ENCODE measurements at regions not wholly inside any gene's neighbourhood (a gene's known extent, or its start where the extent isn't known, plus 50 kb on each side); places are given as distances from the start of the nearest gene placed in this dataset.
"Not testable (repeated sequence)": the region's sequence is repeated elsewhere in the genome, so short reads cannot be mapped to it uniquely, and the experiment has no call there.

GRCh38 chr2:11936761-11937160 is 190.3 kb downstream of the LPIN1 start:
- H3K27ac Mint-ChIP-seq: no peak overlapping the region
- H3K9me3 Mint-ChIP-seq: no peaks in the 10 kb centered on the region
- peaks cover 5% of the 10 kb centered on the region for H3K4me1 Mint-ChIP-seq (ENCODE audit: low read depth)
- H3K36me3 Mint-ChIP-seq (ENCODE audit: low read depth): no peaks in the 10 kb centered on the region
- no peaks in the 10 kb centered on the region for H3K27me3 Mint-ChIP-seq
- DNase-seq: no peak
- H3K4me3 Mint-ChIP-seq: no peak overlapping the region

GRCh38 chr2:11938196-11938595 is 191.8 kb downstream of the LPIN1 start:
- no peak overlapping the region for H3K27ac Mint-ChIP-seq

GRCh38 chr2:11939523-11939922 is 193.1 kb downstream of the LPIN1 start:
- H3K9me3 Mint-ChIP-seq: no peaks in the 10 kb centered on the region
- no peak for DNase-seq
- H3K36me3 Mint-ChIP-seq (ENCODE audit: low read depth): no peaks in the 10 kb centered on the region
- no peak overlapping the region for H3K4me3 Mint-ChIP-seq
- H3K4me1 Mint-ChIP-seq (ENCODE audit: low read depth): peaks cover 1% of the 10 kb centered on the region
- H3K27ac Mint-ChIP-seq: no peak overlapping the region
- H3K27me3 Mint-ChIP-seq: no peaks in the 10 kb centered on the region

More at GRCh38 chr2:11938196-11938595, 191.8 kb downstream of the LPIN1 start:
- no peaks in the 10 kb centered on the region for H3K27me3 Mint-ChIP-seq
- no peaks in the 10 kb centered on the region for H3K9me3 Mint-ChIP-seq
- no peak overlapping the region for H3K4me3 Mint-ChIP-seq
- no peaks in the 10 kb centered on the region for H3K36me3 Mint-ChIP-seq (ENCODE audit: low read depth)
- DNase-seq: no peak
- H3K4me1 Mint-ChIP-seq (ENCODE audit: low read depth): no peaks in the 10 kb centered on the region

GRCh38 chr2:11940121-11940743 is 193.8 kb downstream of the LPIN1 start:
- Mint-ChIP-seq H3K9me3 (no peaks in the 10 kb centered on the region), H3K4me1 (ENCODE audit: low read depth) (peaks cover 8% of the 10 kb centered on the region), H3K27ac (no peak overlapping the region), H3K36me3 (ENCODE audit: low read depth) (no peaks in the 10 kb centered on the region), H3K4me3 (no peak overlapping the region), H3K27me3 (no peaks in the 10 kb centered on the region)
- DNase-seq: no peak

GRCh38 chr2:11940799-11941198 is 194.4 kb downstream of the LPIN1 start:
- no peak for DNase-seq
- H3K4me1 Mint-ChIP-seq (ENCODE audit: low read depth): peaks cover 13% of the 10 kb centered on the region
- H3K27ac Mint-ChIP-seq: no peak overlapping the region
- H3K9me3 Mint-ChIP-seq: no peaks in the 10 kb centered on the region
- no peak overlapping the region for H3K4me3 Mint-ChIP-seq
- no peaks in the 10 kb centered on the region for H3K27me3 Mint-ChIP-seq
- H3K36me3 Mint-ChIP-seq (ENCODE audit: low read depth): no peaks in the 10 kb centered on the region

- DNase-seq: no peak
- H3K27me3 Mint-ChIP-seq: no peaks in the 10 kb centered on the region
- H3K27ac Mint-ChIP-seq: no peak overlapping the region
- H3K4me3 Mint-ChIP-seq: no peak overlapping the region
- H3K4me1 Mint-ChIP-seq (ENCODE audit: low read depth): peaks cover 15% of the 10 kb centered on the region
- no peaks in the 10 kb centered on the region for H3K36me3 Mint-ChIP-seq (ENCODE audit: low read depth)
- H3K9me3 Mint-ChIP-seq: no peaks in the 10 kb centered on the region
Observed at GRCh38 chr2:11941201-11942177, 195.1 kb downstream of the LPIN1 start.

- Mint-ChIP-seq H3K4me3 (no peak overlapping the region), H3K27ac (no peak overlapping the region), H3K27me3 (no peaks in the 10 kb centered on the region), H3K36me3 (ENCODE audit: low read depth) (no peaks in the 10 kb centered on the region), H3K9me3 (no peaks in the 10 kb centered on the region), H3K4me1 (ENCODE audit: low read depth) (peaks cover 15% of the 10 kb centered on the region)
- DNase-seq: no peak
Observed at GRCh38 chr2:11942178-11942569, 195.7 kb downstream of the LPIN1 start.

- H3K36me3 Mint-ChIP-seq (ENCODE audit: low read depth): no peaks in the 10 kb centered on the region
- DNase-seq: no peak
- H3K27ac Mint-ChIP-seq: no peak overlapping the region
- no peaks in the 10 kb centered on the region for H3K27me3 Mint-ChIP-seq
- no peaks in the 10 kb centered on the region for H3K9me3 Mint-ChIP-seq
- no peak overlapping the region for H3K4me3 Mint-ChIP-seq
- H3K4me1 Mint-ChIP-seq (ENCODE audit: low read depth): peaks cover 15% of the 10 kb centered on the region
Observed at GRCh38 chr2:11944311-11944710, 197.9 kb downstream of the LPIN1 start.

GRCh38 chr2:11945139-11946126 is 199.0 kb downstream of the LPIN1 start:
- DNase-seq: peak; percentile 34
- H3K4me1 Mint-ChIP-seq (ENCODE audit: low read depth): peaks cover 15% of the 10 kb centered on the region
- peak overlapping the region; percentile 44 for H3K27ac Mint-ChIP-seq
- H3K4me3 Mint-ChIP-seq: no peak overlapping the region
- H3K27me3 Mint-ChIP-seq: no peaks in the 10 kb centered on the region
- H3K9me3 Mint-ChIP-seq: no peaks in the 10 kb centered on the region
- no peaks in the 10 kb centered on the region for H3K36me3 Mint-ChIP-seq (ENCODE audit: low read depth)

GRCh38 chr2:11947956-11948355 is 201.5 kb downstream of the LPIN1 start:
- no peaks in the 10 kb centered on the region for H3K27me3 Mint-ChIP-seq
- no peak overlapping the region for H3K27ac Mint-ChIP-seq
- DNase-seq: no peak
- H3K9me3 Mint-ChIP-seq: no peaks in the 10 kb centered on the region
- H3K4me1 Mint-ChIP-seq (ENCODE audit: low read depth): peaks cover 16% of the 10 kb centered on the region
- no peak overlapping the region for H3K4me3 Mint-ChIP-seq
- H3K36me3 Mint-ChIP-seq (ENCODE audit: low read depth): no peaks in the 10 kb centered on the region

- Mint-ChIP-seq H3K4me3 (no peak overlapping the region), H3K9me3 (no peaks in the 10 kb centered on the region), H3K27ac (no peak overlapping the region), H3K27me3 (peaks cover 14% of the 10 kb centered on the region), H3K4me1 (ENCODE audit: low read depth) (peaks cover 14% of the 10 kb centered on the region), H3K36me3 (ENCODE audit: low read depth) (no peaks in the 10 kb centered on the region)
- DNase-seq: no peak
Observed at GRCh38 chr2:11949732-11950523, 203.5 kb downstream of the LPIN1 start.

- Mint-ChIP-seq H3K4me1 (ENCODE audit: low read depth) (peaks cover 5% of the 10 kb centered on the region), H3K27ac (no peak overlapping the region), H3K9me3 (no peaks in the 10 kb centered on the region), H3K4me3 (no peak overlapping the region), H3K27me3 (peaks cover 21% of the 10 kb centered on the region), H3K36me3 (ENCODE audit: low read depth) (no peaks in the 10 kb centered on the region)
- no peak for DNase-seq
Observed at GRCh38 chr2:11950896-11951295, 204.5 kb downstream of the LPIN1 start.

- H3K27me3 Mint-ChIP-seq: peaks cover 21% of the 10 kb centered on the region
- not testable (repeated sequence) for H3K27ac Mint-ChIP-seq; H3K9me3 Mint-ChIP-seq; H3K36me3 Mint-ChIP-seq (ENCODE audit: low read depth); H3K4me1 Mint-ChIP-seq (ENCODE audit: low read depth); H3K4me3 Mint-ChIP-seq; DNase-seq
Observed at GRCh38 chr2:11951492-11951891, 205.1 kb downstream of the LPIN1 start.

GRCh38 chr2:11953258-11953657 is 206.8 kb downstream of the LPIN1 start:
- Mint-ChIP-seq H3K9me3 (no peaks in the 10 kb centered on the region), H3K4me3 (no peak overlapping the region), H3K36me3 (ENCODE audit: low read depth) (no peaks in the 10 kb centered on the region), H3K4me1 (ENCODE audit: low read depth) (peaks cover 5% of the 10 kb centered on the region), H3K27ac (no peak overlapping the region), H3K27me3 (peaks cover 23% of the 10 kb centered on the region)
- no peak for DNase-seq

Data from activated T-cell treated with anti-CD3 and anti-CD28 coated beads, Interleukin-2, amount 50 U/mL, for 24 hours (primary cell).